Suprapubic skin (tissue), 4 donors: ENCODE measurements at regions not wholly inside any gene's neighbourhood (a gene's known extent, or its start where the extent isn't known, plus 50 kb on each side); places are given as distances from the start of the nearest gene placed in this dataset.

Source experiments
- DNase-seq, 2 donors: peaks; one replicate each; pipeline ENCODE4 v3.0.0-alpha.2; 2019; ENCODE audit warnings: low spot score in 2 of 2
- H3K27ac ChIP-seq: fragments of 200-600 bp; sonication (generic); one replicate; pipeline ENCODE4 v1.5.1; 2019
- H3K27me3 ChIP-seq: fragments of 200-600 bp; sonication (generic); one replicate; pipeline ENCODE4 v1.5.1; 2019
- H3K36me3 ChIP-seq: fragments of 200-600 bp; sonication (generic); one replicate; pipeline ENCODE4 v1.5.1; 2019
- H3K4me1 ChIP-seq: fragments of 200-600 bp; sonication (generic); one replicate; pipeline ENCODE4 v1.5.1; 2019
- H3K4me3 ChIP-seq: fragments of 200-600 bp; sonication (generic); one replicate; pipeline ENCODE4 v1.5.1; 2019; ENCODE audit warnings: mild to moderate bottlenecking
- H3K9me3 ChIP-seq: fragments of 200-600 bp; sonication (generic); one replicate; pipeline ENCODE4 v1.5.1; 2019
- CTCF ChIP-seq, 2 donors: fragments of 200-600 bp in 1 of 2; fragments of 450-650 bp in 1 of 2; sonication (generic) in 1 of 2; IDR thresholded peaks; one replicate each; pipeline ENCODE4 v1.5.1; 2016 to 2019; ENCODE audit warnings: antibody characterized with exemption in 2 of 2, mild to moderate bottlenecking in 1 of 2, moderate library complexity in 1 of 2
- EP300 ChIP-seq: sonication (generic); formaldehyde crosslinking; IDR thresholded peaks from one replicate; pipeline ENCODE4 v1.6.1; 2017; ENCODE audit warnings: antibody characterized with exemption
- POLR2A ChIP-seq, 2 donors: fragments of 450-650 bp; IDR thresholded peaks; one replicate each; pipeline ENCODE4 v1.6.1; 2017; ENCODE audit warnings: antibody characterized with exemption in 2 of 2, mild to moderate bottlenecking in 2 of 2, moderate library complexity in 2 of 2
- POLR2AphosphoS5 ChIP-seq, 3 donors: sonication (generic); formaldehyde crosslinking; IDR thresholded peaks; one replicate each; pipeline ENCODE4 v1.6.1; 2017; ENCODE audit warnings: antibody characterized with exemption in 3 of 3
- WGBS: methylation state at CpG from one replicate; pipeline ENCODE4 v1.1.5; 2018; 5-methylcytosine and 5-hydroxymethylcytosine counted together

GRCh38 chr7:108824840-108825580 is 255.3 kb downstream of the DNAJB9 start:
- H3K27ac ChIP-seq = no peak overlapping the region
- WGBS = 41% methylated on average over 3 of the region's 3 CpGs
- no peak for DNase-seq
- TF ChIP-seq POLR2A (IDR thresholded peaks at IDR 0.05) = no peak
- TF ChIP-seq POLR2AphosphoS5 (IDR thresholded peaks at IDR 0.05) = no peak
- TF ChIP-seq EP300 = no peak
- TF ChIP-seq CTCF (IDR thresholded peaks at IDR 0.05) = no peak
- H3K36me3 ChIP-seq = no peaks in the 10 kb centered on the region
- no peak overlapping the region for H3K4me3 ChIP-seq
- no peaks in the 10 kb centered on the region for H3K27me3 ChIP-seq
- H3K4me1 ChIP-seq = no peaks in the 10 kb centered on the region
- no peaks in the 10 kb centered on the region for H3K9me3 ChIP-seq

- no peaks in the 10 kb centered on the region for H3K36me3 ChIP-seq
- H3K4me1 ChIP-seq = no peaks in the 10 kb centered on the region
- WGBS = 62% methylated on average over 2 of the region's 2 CpGs
- no peaks in the 10 kb centered on the region for H3K27me3 ChIP-seq
- no peak for DNase-seq
- no peaks in the 10 kb centered on the region for H3K9me3 ChIP-seq
- H3K4me3 ChIP-seq = no peak overlapping the region
- H3K27ac ChIP-seq = no peak overlapping the region
- TF ChIP-seq POLR2A (IDR thresholded peaks at IDR 0.05) (no peak), CTCF (IDR thresholded peaks at IDR 0.05) (no peak), EP300 (no peak)
Measured at GRCh38 chr7:108825581-108825909, 255.9 kb downstream of the DNAJB9 start.

GRCh38 chr7:108836256-108836655 is 266.6 kb downstream of the DNAJB9 start:
- TF ChIP-seq POLR2AphosphoS5 (IDR thresholded peaks at IDR 0.05) (no peak), EP300 (no peak), CTCF (IDR thresholded peaks at IDR 0.05) (no peak)
- H3K4me3 ChIP-seq = no peak overlapping the region
- no peaks in the 10 kb centered on the region for H3K27me3 ChIP-seq
- no peak for DNase-seq
- no peak overlapping the region for H3K27ac ChIP-seq
- no peaks in the 10 kb centered on the region for H3K36me3 ChIP-seq
- H3K4me1 ChIP-seq = no peaks in the 10 kb centered on the region
- no peaks in the 10 kb centered on the region for H3K9me3 ChIP-seq

GRCh38 chr7:108838198-108838597 is 268.5 kb downstream of the DNAJB9 start:
- WGBS = 14% methylated on average over 4 of the region's 4 CpGs
- no peak for DNase-seq

GRCh38 chr7:108839076-108839475 is 269.4 kb downstream of the DNAJB9 start:
- Histone ChIP-seq H3K27ac (no peak overlapping the region), H3K36me3 (no peaks in the 10 kb centered on the region)
- TF ChIP-seq EP300 = no peak

More at GRCh38 chr7:108838198-108838597, 268.5 kb downstream of the DNAJB9 start:
- TF ChIP-seq EP300 = no peak
- no peak for TF ChIP-seq CTCF (IDR thresholded peaks at IDR 0.05)
- TF ChIP-seq POLR2AphosphoS5 (IDR thresholded peaks at IDR 0.05) = no peak
- no peak for TF ChIP-seq POLR2A (IDR thresholded peaks at IDR 0.05)
- no peaks in the 10 kb centered on the region for H3K27me3 ChIP-seq
- H3K4me1 ChIP-seq = no peaks in the 10 kb centered on the region
- H3K36me3 ChIP-seq = no peaks in the 10 kb centered on the region
- no peak overlapping the region for H3K4me3 ChIP-seq
- no peaks in the 10 kb centered on the region for H3K9me3 ChIP-seq
- no peak overlapping the region for H3K27ac ChIP-seq

GRCh38 chr7:108845951-108846350 is 276.3 kb downstream of the DNAJB9 start:
- Histone ChIP-seq H3K9me3 (no peaks in the 10 kb centered on the region), H3K27me3 (no peaks in the 10 kb centered on the region), H3K27ac (no peak overlapping the region), H3K4me1 (no peaks in the 10 kb centered on the region), H3K36me3 (no peaks in the 10 kb centered on the region), H3K4me3 (no peak overlapping the region)
- no peak for DNase-seq
- no peak for TF ChIP-seq EP300
- TF ChIP-seq POLR2AphosphoS5 (IDR thresholded peaks at IDR 0.05) = no peak
- TF ChIP-seq POLR2A (IDR thresholded peaks at IDR 0.05) = no peak
- TF ChIP-seq CTCF (IDR thresholded peaks at IDR 0.05) = no peak

More at GRCh38 chr7:108839076-108839475, 269.4 kb downstream of the DNAJB9 start:
- Histone ChIP-seq H3K4me1 (no peaks in the 10 kb centered on the region), H3K4me3 (no peak overlapping the region), H3K9me3 (no peaks in the 10 kb centered on the region), H3K27me3 (no peaks in the 10 kb centered on the region)
- WGBS = 25% methylated on average over 3 of the region's 3 CpGs
- no peak for DNase-seq
